ENCODE measurements at regions not wholly inside any gene's neighbourhood (a gene's known extent, or its start where the extent isn't known, plus 50 kb on each side); places are given as distances from the start of the nearest gene placed in this dataset.
"Not testable (repeated sequence)": the region's sequence is repeated elsewhere in the genome, so short reads cannot be mapped to it uniquely, and the experiment has no call there.

GRCh38 chr21:6561168-6561567 is 3960.2 kb upstream of the TPTE start:
- DNase-seq, result not testable (repeated sequence)

GRCh38 chr21:6561578-6561977 is 3959.8 kb upstream of the TPTE start:
- not testable (repeated sequence) for DNase-seq

GRCh38 chr21:6564543-6565166 is 3956.7 kb upstream of the TPTE start:
- not testable (repeated sequence) for DNase-seq

GRCh38 chr21:6565190-6566094 is 3955.9 kb upstream of the TPTE start:
- peak; percentile 27 for DNase-seq

GRCh38 chr21:6567542-6567941 is 3953.8 kb upstream of the TPTE start:
- DNase-seq, result not testable (repeated sequence)

- DNase-seq, result not testable (repeated sequence)
These were observed 3952.2 kb upstream of the TPTE start for GRCh38 chr21:6569152-6569551.

GRCh38 chr21:6569587-6570392 is 3951.6 kb upstream of the TPTE start:
- DNase-seq, result not testable (repeated sequence)

- DNase-seq, result not testable (repeated sequence)
These were observed 3950.5 kb upstream of the TPTE start for GRCh38 chr21:6570700-6571368.

GRCh38 chr21:6573576-6573975 is 3947.8 kb upstream of the TPTE start:
- DNase-seq, result not testable (repeated sequence)

GRCh38 chr21:6579801-6580200 is 3941.6 kb upstream of the TPTE start:
- DNase-seq, result not testable (repeated sequence)

Measured in eye (tissue), 1 donor.